Duodenal mucosa (tissue), 2 donors: ENCODE measurements at regions not wholly inside any gene's neighbourhood (a gene's known extent, or its start where the extent isn't known, plus 50 kb on each side); places are given as distances from the start of the nearest gene placed in this dataset.
"Not testable (repeated sequence)": the region's sequence is repeated elsewhere in the genome, so short reads cannot be mapped to it uniquely, and the experiment has no call there.

ENCODE experiments used
- H3K27ac ChIP-seq: one replicate; pipeline ENCODE4 v1.7.0; 2013; ENCODE audit warnings: low read depth, low read length
- H3K27me3 ChIP-seq, 2 donors: one replicate each; pipeline ENCODE4 v1.7.0; 2013; ENCODE audit warnings: low read length in 2 of 2, control low read depth in 1 of 2; ENCODE audit not compliant: insufficient read depth in 2 of 2, control insufficient read depth in 1 of 2
- H3K36me3 ChIP-seq, 2 donors: one replicate each; pipeline ENCODE4 v1.7.0; 2013; ENCODE audit warnings: low read length in 2 of 2, control low read depth in 1 of 2; ENCODE audit not compliant: insufficient read depth in 2 of 2, control insufficient read depth in 1 of 2
- H3K4me1 ChIP-seq, 2 donors: one replicate each; pipeline ENCODE4 v1.7.0; 2013; ENCODE audit warnings: low read length in 2 of 2, control low read depth in 1 of 2; ENCODE audit not compliant: insufficient read depth in 2 of 2, control insufficient read depth in 1 of 2
- H3K4me3 ChIP-seq, 2 donors: one replicate each; pipeline ENCODE4 v1.7.0; 2013; ENCODE audit warnings: low read length in 2 of 2, low read depth in 1 of 2
- H3K9ac ChIP-seq, 2 donors: one replicate each; pipeline ENCODE4 v1.7.0; 2013; ENCODE audit warnings: low read length in 2 of 2, low read depth in 1 of 2
- H3K9me3 ChIP-seq, 2 donors: one replicate each; pipeline ENCODE4 v1.7.0; 2013; ENCODE audit warnings: low read length in 2 of 2, control low read depth in 1 of 2; ENCODE audit not compliant: control insufficient read depth in 1 of 2

DNA sequence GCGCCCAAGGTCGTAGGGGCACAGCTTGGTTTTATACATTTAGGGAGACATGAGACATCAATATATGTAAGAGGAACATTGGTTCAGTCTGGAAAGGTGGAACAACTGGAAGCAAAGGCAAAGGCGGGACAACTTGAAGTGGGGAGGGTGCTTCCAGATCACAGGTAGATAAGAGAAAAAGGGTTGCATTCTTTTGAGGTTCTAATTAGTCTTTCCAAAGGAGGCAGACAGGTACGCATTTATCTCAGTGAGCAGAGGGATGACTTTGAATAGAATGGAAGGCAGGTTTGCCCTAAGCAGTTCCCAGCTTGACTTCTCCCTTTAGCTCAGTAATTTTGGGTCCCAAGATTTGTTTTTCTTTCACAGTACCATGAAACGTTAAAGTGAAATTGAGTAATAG, 223.2 kb downstream of the FAM47A start:
- H3K27me3 ChIP-seq, result no peaks in the 10 kb centered on the region
- H3K36me3 ChIP-seq, result no peaks in the 10 kb centered on the region
- H3K4me3 ChIP-seq, result no peak overlapping the region
- H3K9ac ChIP-seq, result no peak overlapping the region
- H3K9me3 ChIP-seq, result no peaks in the 10 kb centered on the region
- no peak overlapping the region for H3K27ac ChIP-seq
- H3K4me1 ChIP-seq, result no peaks in the 10 kb centered on the region

DNA sequence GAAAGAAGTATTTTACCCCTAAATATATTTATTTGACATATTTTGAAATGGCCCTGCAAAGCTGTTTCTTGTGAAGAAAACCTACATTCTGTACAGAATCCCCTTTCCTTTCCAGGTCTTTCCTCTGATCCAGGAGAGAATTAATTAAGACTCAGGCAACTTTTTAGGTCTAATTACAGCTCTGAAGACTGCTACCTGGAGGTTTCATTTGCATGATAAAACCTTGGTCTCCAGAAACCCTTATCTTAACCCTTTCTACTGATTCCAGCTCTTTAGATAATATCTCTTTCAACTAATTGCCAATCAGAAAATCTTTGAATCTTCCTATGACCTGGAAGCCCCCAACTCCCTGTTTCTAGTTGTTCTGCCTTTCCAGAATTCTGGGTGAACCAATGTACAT, 224.0 kb downstream of the FAM47A start:
- Histone ChIP-seq H3K27ac (no peak overlapping the region), H3K4me1 (no peaks in the 10 kb centered on the region), H3K27me3 (no peaks in the 10 kb centered on the region), H3K36me3 (no peaks in the 10 kb centered on the region), H3K9ac (no peak overlapping the region), H3K9me3 (no peaks in the 10 kb centered on the region), H3K4me3 (no peak overlapping the region)

DNA sequence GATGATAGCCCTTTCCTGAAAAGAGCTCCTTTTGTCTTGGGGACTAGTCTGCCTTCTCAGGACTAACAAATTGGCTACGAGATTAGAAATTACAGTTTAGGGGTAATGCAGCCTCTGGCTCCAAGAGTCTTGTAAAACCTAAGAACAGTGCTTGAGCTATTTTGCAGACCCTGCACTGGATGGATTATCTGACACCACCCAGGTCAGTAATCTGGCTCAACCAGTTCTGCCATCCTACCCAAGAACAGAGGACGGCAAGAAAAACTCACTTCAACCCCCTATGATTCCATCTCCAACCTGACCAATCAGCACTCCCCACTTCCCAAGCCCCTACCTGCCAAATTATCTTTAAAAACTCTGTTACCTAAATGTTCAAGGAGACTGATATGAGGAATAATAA, 225.1 kb downstream of the FAM47A start:
- Histone ChIP-seq H3K27me3 (no peaks in the 10 kb centered on the region), H3K9ac (no peak overlapping the region), H3K9me3 (no peaks in the 10 kb centered on the region), H3K4me3 (no peak overlapping the region), H3K27ac (no peak overlapping the region), H3K4me1 (no peaks in the 10 kb centered on the region), H3K36me3 (no peaks in the 10 kb centered on the region)

DNA sequence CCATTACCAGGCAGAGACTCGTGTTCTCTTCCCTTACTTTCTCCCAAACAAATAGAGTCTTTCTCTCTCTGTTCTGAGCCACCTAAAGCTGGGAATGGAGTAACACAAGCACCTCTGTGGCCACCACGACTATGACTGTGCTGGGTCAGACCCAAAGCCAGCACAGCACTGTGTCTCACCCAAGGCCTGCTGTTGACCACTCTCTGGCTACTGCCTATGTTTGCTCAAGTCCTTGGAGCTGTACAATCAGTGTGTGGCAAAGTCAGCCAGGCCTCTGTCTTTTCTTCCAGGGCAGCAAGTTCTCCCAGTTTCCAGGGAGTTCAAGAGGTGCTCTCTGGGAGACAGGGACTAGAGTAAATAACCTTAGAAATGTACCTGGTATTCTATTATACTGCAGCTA, 239.4 kb downstream of the FAM47A start:
- Histone ChIP-seq H3K27ac (no peak overlapping the region), H3K36me3 (no peaks in the 10 kb centered on the region), H3K4me3 (no peak overlapping the region), H3K4me1 (no peaks in the 10 kb centered on the region), H3K9ac (no peak overlapping the region), H3K9me3 (no peaks in the 10 kb centered on the region), H3K27me3 (no peaks in the 10 kb centered on the region)

DNA sequence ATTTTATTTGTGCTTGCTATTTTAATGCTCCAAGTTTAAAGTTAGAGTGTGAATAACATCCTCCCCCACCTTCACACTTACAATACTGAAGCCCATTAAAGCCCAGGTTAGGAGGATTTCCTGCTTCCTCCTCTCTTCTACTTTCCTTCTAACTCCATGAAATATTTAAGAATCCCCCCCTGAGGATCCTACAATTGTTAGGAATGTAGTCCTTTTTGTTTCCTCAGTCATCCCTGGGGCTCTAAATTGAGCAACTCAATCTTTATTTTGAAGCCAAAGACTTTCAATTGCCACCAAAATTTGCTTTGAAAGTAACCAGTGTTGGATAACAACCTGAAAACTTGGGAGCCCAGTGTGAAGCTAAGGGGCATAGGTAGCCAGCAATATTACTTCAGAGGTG, 276.9 kb downstream of the FAM47A start:
- no peaks in the 10 kb centered on the region for H3K9me3 ChIP-seq
- H3K27me3 ChIP-seq, result no peaks in the 10 kb centered on the region
- H3K36me3 ChIP-seq, result no peaks in the 10 kb centered on the region
- H3K4me3 ChIP-seq, result no peak overlapping the region
- H3K27ac ChIP-seq, result no peak overlapping the region
- no peak overlapping the region for H3K9ac ChIP-seq
- H3K4me1 ChIP-seq, result no peaks in the 10 kb centered on the region

DNA sequence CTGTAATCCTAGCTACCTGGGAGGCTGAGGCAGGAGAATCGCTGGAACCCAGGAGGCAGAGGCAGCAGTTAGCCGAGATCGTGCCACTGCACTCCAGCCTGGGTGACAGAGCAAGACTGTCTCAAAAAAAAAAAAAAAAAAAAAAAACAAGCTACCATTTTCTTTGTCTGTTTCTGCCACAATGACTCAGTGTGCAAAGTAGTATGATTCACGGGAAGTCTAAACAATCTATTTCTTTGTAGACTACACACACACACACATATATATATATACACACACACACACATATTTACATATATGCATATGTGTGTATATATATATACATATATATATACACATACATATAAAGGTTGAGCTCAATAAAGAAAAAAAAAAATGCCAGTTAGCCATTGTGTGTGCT, 280.0 kb downstream of the FAM47A start:
- H3K27me3 ChIP-seq, H3K4me1 ChIP-seq, H3K9ac ChIP-seq: not testable (repeated sequence)

DNA sequence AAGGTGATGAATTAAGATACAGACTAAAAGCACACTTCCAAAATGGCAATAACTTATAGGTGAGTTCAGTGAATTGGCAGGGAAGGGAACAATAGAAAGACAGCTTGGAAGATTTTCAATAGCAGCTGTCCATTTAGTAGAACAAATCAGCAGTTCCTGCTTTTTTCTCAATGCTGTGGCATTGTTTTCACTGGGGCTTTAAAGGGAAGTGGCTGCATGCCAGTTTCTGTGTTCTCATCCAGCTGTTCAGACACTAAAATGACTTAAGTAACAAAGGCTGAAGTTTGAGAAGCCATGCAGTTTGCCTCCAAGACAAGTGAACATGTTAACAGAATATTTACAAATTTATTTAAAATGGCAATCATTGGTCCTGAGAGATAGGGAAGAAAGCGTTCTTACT, 291.9 kb downstream of the FAM47A start:
- Histone ChIP-seq H3K9me3 (no peaks in the 10 kb centered on the region), H3K4me3 (no peak overlapping the region), H3K9ac (no peak overlapping the region), H3K27ac (no peak overlapping the region), H3K36me3 (no peaks in the 10 kb centered on the region), H3K4me1 (no peaks in the 10 kb centered on the region), H3K27me3 (no peaks in the 10 kb centered on the region)

More for the DNA sequence above, 280.0 kb downstream of the FAM47A start:
- H3K27ac ChIP-seq, H3K4me3 ChIP-seq, H3K9me3 ChIP-seq, H3K36me3 ChIP-seq: not testable (repeated sequence)

DNA sequence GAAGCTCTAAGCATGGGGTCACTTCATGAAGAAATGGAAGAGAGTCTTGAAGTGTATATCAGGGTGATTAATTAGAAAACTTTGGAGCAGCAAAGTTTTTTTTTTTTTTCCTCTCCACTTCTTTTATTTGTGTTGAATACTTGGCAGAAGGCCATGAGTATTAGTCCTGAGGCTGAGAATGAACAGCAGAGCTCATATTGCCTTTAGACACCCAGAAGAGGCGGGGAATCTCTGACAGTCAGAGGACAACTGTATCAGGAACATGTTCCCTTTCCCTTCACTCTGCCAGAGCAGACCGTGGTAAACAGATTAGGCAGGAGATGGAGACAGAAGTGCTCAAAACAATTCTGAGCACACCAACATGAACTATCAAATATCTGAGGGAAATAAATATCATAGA, 300.9 kb downstream of the FAM47A start:
- H3K4me3 ChIP-seq, result no peak overlapping the region
- no peaks in the 10 kb centered on the region for H3K27me3 ChIP-seq
- H3K9me3 ChIP-seq, result no peaks in the 10 kb centered on the region
- H3K4me1 ChIP-seq, result no peaks in the 10 kb centered on the region
- no peaks in the 10 kb centered on the region for H3K36me3 ChIP-seq
- H3K9ac ChIP-seq, result no peak overlapping the region
- H3K27ac ChIP-seq, result no peak overlapping the region

DNA sequence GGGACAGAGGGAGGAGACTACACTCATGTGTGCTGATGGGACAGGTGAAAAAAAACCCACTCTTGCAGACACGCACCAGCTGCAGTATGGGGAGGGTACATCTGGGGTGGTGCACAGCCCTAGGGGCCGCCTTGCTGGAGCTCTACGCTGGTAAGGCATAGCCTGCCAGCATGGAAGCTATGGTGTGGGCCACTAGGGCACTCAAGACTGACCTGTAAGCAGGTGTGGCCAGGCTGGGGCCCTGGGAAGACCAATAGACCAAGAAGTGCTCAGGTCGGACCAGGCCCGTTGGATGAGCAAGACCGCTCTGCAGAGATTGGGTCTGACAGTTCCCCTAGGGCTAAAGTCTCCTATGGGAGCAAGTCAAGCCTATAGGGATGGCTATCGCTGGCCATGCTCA, 314.8 kb downstream of the FAM47A start:
- peaks cover 0 to 2% of the 10 kb centered on the region in 2 donors for H3K9me3 ChIP-seq
- H3K4me3 ChIP-seq, result no peak overlapping the region
- H3K9ac ChIP-seq, result no peak overlapping the region
- no peaks in the 10 kb centered on the region for H3K36me3 ChIP-seq
- no peaks in the 10 kb centered on the region for H3K4me1 ChIP-seq
- no peaks in the 10 kb centered on the region for H3K27me3 ChIP-seq
- no peak overlapping the region for H3K27ac ChIP-seq

DNA sequence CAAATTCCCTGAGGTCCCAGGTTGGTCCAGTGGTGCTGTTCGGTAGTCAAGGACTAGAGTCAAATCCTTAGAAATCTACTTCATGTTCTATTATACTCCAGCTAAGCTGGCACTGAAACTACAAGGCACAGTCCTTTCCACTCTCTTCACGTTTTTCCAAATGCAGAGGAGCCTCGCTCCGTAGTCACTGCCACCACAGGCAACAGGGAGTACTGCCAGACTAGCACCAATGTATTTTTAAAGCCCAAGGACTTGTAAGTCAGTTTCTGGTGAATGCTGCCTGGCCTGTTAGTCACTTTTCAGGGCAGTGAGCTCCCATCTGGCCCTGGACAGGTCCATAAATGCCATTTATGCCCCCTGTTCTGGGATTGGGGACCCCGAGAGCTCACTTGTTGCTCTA, 323.5 kb downstream of the FAM47A start:
- Histone ChIP-seq H3K27me3 (no peaks in the 10 kb centered on the region), H3K27ac (no peak overlapping the region), H3K4me3 (no peak overlapping the region), H3K9ac (no peak overlapping the region), H3K9me3 (peaks cover 5% of the 10 kb centered on the region in 2 donors), H3K36me3 (no peaks in the 10 kb centered on the region), H3K4me1 (no peaks in the 10 kb centered on the region)

DNA sequence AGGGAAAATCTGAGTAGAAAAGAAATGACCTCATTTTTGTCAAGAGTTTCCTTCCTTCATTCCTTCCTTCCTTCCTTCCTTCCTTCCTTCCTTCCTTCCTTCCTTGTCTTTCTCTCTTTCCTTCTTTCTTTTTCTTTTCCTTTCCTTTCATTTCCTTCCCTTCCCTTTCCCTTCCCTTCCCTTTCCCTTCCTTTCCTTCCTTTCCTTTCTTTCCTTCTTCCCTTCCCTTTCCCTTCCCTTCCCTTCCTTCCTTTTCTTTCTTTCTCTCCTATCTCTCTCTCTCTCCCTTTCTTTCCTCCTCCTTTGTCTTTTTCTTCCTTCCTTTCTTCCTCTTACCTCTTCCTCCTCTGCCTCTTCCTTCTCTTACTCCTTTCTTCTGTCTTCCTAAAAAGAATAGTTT, 347.6 kb downstream of the FAM47A start:
- H3K4me1 ChIP-seq, result no peaks in the 10 kb centered on the region
- H3K27ac ChIP-seq, result no peak overlapping the region
- H3K27me3 ChIP-seq, result no peaks in the 10 kb centered on the region
- no peak overlapping the region for H3K4me3 ChIP-seq
- H3K36me3 ChIP-seq, result no peaks in the 10 kb centered on the region
- no peak overlapping the region for H3K9ac ChIP-seq
- no peaks in the 10 kb centered on the region for H3K9me3 ChIP-seq
